HEK293T (cell line): ENCODE measurements at regions not wholly inside any gene's neighbourhood (a gene's known extent, or its start where the extent isn't known, plus 50 kb on each side); places are given as distances from the start of the nearest gene placed in this dataset.

Experiments used
- ARNT ChIP-seq: fragments of 450-650 bp; IDR thresholded peaks from 2 replicates; pipeline ENCODE4 v1.6.1; 2017; ENCODE audit warnings: mild to moderate bottlenecking
- BHLHE40 ChIP-seq: fragments of 450-650 bp; IDR thresholded peaks from 2 replicates; pipeline ENCODE4 v1.6.1; 2016; ENCODE audit warnings: mild to moderate bottlenecking, moderate library complexity, borderline replicate concordance

DNA sequence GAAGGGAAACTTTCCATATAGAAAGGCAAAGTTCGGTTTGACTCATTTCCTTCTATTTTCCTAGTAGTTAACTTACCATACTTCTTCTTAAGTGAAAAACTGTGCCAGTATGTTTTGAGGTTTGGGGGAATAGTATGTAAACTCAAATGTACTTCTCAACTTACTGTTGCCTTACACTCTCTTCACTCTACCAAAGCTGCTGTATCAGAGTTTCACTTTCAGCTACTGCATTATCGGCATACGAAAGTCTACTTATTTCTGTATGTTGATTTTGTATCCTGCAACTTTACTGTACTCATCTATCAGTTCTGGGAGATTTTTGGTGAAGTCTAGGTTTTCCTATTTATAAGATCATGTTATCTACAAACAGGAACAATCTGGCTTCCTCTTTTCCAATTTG is 932.7 kb downstream of the FAT4 start:
- TF ChIP-seq ARNT (no peak), BHLHE40 (no peak)
